ENCODE measurements at regions not wholly inside any gene's neighbourhood (a gene's known extent, or its start where the extent isn't known, plus 50 kb on each side); places are given as distances from the start of the nearest gene placed in this dataset.

DNA sequence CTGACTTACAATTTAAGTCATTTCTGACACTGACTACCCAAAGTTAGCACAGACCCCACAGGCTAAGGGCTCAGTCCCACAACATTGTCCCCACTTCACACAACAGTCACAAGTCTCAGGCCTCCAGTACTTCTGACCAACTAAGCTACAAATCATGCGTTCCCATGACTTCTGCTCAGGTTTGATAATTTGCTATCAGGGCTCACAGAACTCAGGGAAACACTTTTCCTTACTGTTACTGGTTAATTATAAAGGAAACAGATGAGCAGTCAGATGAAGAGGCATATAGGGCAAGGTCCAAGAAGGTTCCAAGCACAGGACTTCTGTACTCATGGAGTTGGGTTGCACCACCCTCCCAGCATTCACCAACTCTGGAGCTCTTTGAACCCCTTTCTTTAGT lies 151.2 kb upstream of the TNR start:
- DNase-seq, result no peak

GRCh38 chr1:175893192-175893591 lies 149.8 kb upstream of the TNR start:
- no peak for DNase-seq

DNA sequence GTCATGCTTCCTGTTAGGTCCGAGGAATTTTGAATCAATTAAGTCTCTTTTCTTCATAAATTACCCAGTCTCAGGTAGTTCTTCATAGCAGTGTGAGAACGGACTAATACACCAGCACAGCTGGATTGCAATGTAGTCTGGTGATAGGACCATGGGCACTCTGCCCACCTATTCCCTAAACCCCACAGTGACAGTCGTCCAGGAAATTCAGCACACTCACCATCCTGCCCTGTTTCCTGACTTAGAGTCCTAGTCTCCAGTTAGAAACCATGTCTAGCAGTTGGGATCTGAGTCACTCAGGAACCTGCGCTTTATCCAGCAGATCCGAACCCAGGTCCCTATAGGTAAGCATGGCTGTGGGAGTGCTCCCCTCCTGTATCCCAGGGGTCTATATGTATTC lies 149.3 kb upstream of the TNR start:
- DNase-seq, result no peak

DNA sequence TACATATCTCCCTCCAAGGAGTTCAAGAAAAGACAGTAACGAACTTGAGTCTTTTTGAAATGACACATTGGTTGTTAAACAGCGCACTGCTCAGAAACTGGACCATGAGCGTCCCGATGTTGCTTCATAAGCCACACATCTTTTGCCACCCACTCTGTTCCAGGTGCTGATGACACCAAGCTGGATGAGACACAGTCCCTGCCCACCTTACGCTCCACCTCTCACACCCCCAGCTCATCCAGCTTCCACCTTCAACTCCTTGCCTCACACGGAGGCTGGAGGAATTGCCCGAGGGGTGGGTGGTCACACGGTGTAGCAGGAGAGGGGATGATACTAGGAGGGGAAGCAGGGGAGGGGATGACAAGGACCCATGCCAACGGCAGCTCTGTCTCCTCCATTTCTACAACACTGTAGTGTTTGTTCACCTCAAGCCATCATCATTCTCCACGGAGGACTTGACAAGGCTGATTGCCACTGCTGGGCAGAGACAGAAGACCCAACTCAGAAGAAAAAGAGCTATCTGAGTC lies 148.5 kb upstream of the TNR start:
- no peak for DNase-seq

DNA sequence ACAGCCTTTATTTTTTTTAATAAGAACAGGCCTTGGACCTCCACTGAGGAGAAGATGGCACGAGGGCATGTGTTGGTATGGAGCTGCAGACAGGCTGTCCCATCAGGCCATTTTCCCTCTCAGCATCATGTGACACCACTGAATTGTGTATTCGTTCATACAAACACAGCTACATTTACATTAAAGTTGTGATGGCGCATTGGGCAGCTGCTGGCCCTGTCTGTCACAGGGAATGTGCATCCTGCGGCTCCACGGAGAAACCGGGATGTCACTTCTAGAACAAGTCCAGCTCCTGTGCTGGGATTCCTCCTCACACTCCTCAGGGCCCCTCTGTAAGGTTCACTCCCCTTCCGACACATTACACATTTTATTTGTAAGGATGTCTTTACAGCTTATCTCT lies 147.6 kb upstream of the TNR start:
- no peak for DNase-seq

DNA sequence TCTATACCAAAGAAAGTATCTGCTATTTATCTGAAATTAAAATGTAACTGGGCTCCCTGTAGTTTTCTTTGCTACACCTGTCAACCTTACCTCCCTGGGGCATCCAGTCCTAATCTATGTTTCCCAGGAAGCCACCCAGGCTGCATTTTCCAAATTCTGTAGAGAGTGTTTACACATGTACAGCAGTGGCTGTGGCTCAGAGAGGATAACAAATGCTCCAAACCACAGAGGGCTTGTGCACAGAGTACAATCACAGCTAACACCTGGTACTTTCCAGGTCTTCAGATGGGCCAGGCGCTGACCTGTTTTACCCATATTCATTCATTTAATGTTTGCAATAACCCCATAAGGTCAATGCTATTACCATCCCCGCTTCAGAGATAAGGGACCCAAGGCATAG lies 146.5 kb upstream of the TNR start:
- DNase-seq, result no peak

DNA sequence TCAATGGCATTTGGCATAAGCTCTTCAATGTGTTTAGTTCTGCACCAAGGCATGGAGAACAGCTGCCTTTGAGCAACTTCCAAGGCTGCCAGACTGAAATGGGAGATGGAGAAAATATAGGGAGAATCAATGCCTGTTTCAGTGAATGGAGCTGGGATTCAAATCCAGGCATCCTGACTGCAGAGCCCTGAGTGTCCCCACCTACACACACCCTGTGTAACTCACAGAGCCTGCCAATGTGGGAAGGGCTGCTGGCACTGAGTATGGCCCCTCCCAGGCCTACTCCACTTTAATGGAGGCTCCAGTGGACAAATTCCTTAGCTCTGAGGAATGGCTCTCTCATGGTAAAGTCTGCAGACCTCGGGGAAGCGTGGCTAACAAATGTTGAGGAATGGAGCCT lies 145.6 kb upstream of the TNR start:
- DNase-seq, result no peak

- DNase-seq, result peak; percentile 25
Observed at GRCh38 chr1:175887981-175888428, 144.6 kb upstream of the TNR start.

DNA sequence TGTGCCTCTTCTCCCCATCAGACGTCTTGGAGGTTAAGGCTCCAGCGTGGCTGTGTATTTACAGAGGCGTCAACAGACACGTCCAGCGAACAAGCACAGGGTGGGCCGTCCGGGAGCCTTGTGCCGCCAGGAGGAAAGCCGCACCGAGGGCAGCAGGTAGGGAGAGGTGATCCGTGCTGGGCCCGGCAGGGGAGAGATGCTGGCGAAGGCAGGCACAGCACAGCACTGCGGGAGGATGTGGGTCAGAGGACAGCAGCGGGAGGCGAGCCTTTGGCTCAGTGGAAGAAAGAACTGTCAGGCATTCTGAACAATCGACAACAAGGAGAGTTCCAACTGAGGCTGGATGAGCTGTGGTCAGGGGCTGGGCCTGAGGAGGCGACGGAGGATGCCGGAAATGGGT lies 144.1 kb upstream of the TNR start:
- no peak for DNase-seq

- DNase-seq, result no peak
Observed at GRCh38 chr1:175885326-175885725, 141.9 kb upstream of the TNR start.

DNA sequence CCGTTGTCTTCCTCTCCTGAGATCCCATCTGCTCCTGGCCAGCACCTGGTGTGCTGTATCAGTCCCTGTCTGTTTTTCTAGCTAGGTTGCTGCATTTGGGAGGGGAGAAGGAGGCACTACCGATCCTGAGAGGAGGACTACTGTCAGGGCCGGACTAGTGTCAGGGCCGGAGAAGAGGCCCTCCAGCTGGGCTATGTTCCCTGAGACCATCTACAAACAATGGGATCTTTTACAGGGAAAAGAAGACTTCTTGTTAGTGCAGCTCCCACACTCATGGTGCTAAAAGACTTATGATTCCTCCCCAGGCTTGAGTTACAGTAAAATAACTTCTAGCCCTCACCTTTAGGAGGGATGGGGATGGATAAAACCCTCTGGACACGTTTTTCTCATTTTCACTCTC lies 141.0 kb upstream of the TNR start:
- DNase-seq, result no peak

DNA sequence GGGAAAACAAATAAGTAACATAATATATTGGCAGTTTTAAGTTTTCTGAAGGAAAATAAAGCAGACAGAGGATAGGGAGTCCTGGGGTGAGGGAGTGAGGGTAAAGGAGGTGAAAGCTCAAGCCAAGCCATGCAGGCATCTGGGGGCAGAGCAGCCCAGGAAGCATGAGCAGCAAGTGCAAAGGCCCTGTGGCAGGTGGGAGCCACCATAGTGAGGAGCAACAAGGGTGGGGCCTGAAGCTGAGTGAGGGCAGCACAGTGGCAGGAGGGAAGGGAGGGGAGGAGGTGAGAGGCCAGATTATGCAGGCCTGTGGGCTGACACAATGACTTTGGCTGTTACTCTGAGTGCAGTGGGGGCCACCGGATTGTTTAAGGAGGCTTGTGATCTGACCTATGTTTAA lies 138.8 kb upstream of the TNR start:
- DNase-seq, result no peak

- DNase-seq, result no peak
Observed at GRCh38 chr1:175881246-175881976, 138.0 kb upstream of the TNR start.

- no peak for DNase-seq
Observed at GRCh38 chr1:175878775-175879174, 135.4 kb upstream of the TNR start.

GRCh38 chr1:175877939-175878737 lies 134.7 kb upstream of the TNR start:
- DNase-seq, result no peak

- DNase-seq, result no peak
Observed at GRCh38 chr1:175875556-175875955, 132.2 kb upstream of the TNR start.

- no peak for DNase-seq
Observed at GRCh38 chr1:175874081-175874480, 130.7 kb upstream of the TNR start.

DNA sequence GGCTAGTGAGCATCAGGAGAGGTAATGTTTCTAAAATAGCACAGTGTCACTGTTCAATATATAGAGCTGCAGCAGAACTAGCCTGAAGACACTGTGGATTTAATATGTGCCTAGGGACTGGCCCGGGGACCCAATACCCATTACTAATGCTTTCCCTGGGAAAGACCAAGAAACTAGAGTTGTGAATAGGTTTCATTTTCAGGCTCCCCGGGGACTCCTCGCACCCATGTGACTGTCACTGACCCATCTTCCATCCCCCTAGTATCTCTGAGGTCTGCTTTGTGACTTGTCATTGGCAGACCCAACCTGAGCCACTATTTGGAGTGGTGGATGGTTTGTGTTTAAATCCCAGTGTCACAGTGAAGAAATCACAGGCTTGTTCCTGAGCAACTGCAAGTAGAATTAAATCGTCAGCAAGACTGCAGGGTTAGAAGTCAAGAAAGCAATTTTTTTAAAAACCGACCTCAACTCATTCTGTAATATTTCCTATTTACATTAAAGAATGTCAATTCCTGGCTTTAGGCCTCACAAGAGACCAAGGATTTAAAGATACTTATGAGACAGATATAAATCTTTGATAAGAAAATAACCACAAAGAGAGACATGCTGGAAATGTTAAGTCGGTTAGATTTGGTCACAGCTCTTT lies 130.0 kb upstream of the TNR start:
- no peak for DNase-seq

DNA sequence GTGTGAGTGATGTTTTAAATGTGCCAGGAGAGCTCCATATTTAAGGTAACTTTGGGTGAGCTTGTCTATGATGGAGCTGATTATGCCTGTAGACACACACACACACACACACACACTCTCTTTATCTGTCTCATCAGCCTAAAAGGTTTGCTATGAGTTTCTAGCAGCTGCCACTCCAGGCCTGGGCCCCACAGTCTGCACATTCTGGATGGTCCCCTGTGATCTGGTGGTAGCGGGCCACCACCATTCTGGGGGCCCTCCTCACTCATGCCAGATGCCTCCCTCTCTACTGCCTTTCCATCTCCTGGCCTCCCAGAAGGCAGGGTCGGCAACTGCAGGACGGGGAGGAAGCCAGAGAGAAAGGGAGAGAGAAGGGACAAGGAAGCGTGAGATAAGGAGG lies 129.2 kb upstream of the TNR start:
- no peak for DNase-seq

- no peak for DNase-seq
Observed at GRCh38 chr1:175871647-175872046, 128.3 kb upstream of the TNR start.

- DNase-seq, result no peak
Observed at GRCh38 chr1:175870217-175870616, 126.8 kb upstream of the TNR start.

DNA sequence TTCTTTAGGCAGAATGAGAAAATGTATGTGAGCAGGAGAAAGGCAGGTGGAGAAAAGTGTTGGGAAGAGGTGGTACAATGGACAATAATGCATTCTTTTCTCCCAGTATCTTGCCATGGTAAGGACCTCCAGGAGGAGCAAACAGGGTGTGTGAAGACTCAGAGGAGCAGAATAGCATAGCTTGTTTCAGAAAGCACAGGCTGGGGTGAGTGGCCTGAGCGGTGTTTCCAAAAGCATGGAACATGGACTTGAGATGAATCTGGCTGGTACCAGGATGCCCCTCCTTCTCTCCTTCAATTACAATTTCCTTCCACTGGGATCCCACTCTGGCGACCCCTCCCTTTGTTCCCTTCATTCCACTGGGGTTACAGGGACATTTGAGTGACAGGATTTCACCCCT lies 123.4 kb upstream of the TNR start:
- DNase-seq, result no peak

DNA sequence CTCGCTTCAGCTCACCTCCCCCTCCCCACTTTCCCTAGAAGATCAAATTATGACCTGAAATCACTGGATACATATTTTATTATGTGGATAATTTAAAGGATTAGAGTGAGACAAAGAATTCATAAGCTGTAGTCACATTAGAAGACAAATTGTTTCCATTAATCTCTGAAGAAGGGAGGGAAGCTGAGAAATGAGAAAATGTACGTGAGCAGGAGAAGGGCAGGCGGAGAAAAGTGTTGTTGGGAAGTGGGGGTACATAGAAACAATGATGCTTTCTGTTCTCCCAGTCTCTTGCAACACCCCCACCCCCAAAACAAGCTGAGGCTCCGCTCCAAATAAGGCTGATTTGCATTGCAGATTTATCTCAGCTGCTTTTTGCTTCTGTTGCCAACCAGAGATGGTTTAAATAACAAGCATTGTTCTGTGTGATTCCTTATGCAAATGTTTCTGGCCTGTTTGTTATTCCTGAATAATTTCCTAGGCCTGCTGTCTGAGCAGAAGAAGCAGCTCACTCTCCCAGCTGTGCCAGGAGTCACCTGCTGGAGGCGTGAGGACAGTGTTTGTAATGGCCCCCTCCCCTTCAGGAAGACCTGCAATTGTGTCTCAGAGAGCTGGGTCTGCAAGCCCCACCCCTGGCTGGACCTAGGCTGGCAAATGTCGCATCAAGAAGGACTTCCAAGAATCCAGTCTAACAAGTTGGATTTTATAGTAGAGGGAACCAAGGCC lies 121.8 kb upstream of the TNR start:
- no peak for DNase-seq

Data from inflammatory macrophage treated with lipopolysaccharide for 4 hours (primary cell).